MCF 10A (cell line): ENCODE measurements at regions not wholly inside any gene's neighbourhood (a gene's known extent, or its start where the extent isn't known, plus 50 kb on each side); places are given as distances from the start of the nearest gene placed in this dataset.
"Not testable (repeated sequence)": the region's sequence is repeated elsewhere in the genome, so short reads cannot be mapped to it uniquely, and the experiment has no call there.

Source experiments
- BruUV-seq: library from RNA; stranded (reverse); fragments of 400-500 nt; replicated peaks from 2 replicates; lab custom pipeline; 2021; lab: Mats Ljungman, UMichigan
- CTCF ChIA-PET: fragments of 300-600 bp; sonication (Branson Sonifier 250); formaldehyde crosslinking; extraction: SDS; loops from one replicate; lab custom pipeline; 2021; ENCODE audit warnings: antibody characterized with exemption, inconsistent platforms; lab: Yijun Ruan, JAX
- POLR2A ChIA-PET: fragments of 300-600, 350-650 bp; sonication (Branson Sonifier 250); formaldehyde crosslinking; extraction: SDS; loops from one replicate; lab custom pipeline; 2020; ENCODE audit warnings: antibody characterized with exemption, inconsistent platforms; lab: Yijun Ruan, JAX
- DNase-seq: peaks from one replicate; pipeline ENCODE4 v3.0.0-alpha.2; 2018; ENCODE audit not compliant: unreplicated experiment
- H3K27ac Mint-ChIP-seq: one replicate; pipeline ENCODE4 v1.8.0; 2022; ENCODE audit warnings: mild to moderate bottlenecking, low read depth, mixed read lengths; ENCODE audit not compliant: unreplicated experiment
- H3K27me3 Mint-ChIP-seq: one replicate; pipeline ENCODE4 v1.8.0; 2022; ENCODE audit warnings: mixed read lengths; ENCODE audit not compliant: insufficient read depth, unreplicated experiment
- H3K36me3 Mint-ChIP-seq: one replicate; pipeline ENCODE4 v1.8.0; 2022; ENCODE audit warnings: mild to moderate bottlenecking, moderate library complexity, mixed read lengths; ENCODE audit not compliant: insufficient read depth, unreplicated experiment
- H3K4me1 Mint-ChIP-seq: one replicate; pipeline ENCODE4 v1.8.0; 2022; ENCODE audit warnings: mixed read lengths; ENCODE audit not compliant: insufficient read depth, unreplicated experiment
- H3K4me3 Mint-ChIP-seq: one replicate; pipeline ENCODE4 v1.8.0; 2022; ENCODE audit warnings: mild to moderate bottlenecking, moderate library complexity, mixed read lengths; ENCODE audit not compliant: unreplicated experiment
- H3K9me3 Mint-ChIP-seq: one replicate; pipeline ENCODE4 v1.8.0; 2022; ENCODE audit warnings: mixed read lengths; ENCODE audit not compliant: unreplicated experiment
- CTCF ChIP-seq: fragments of 200-600 bp; IDR thresholded peaks from one replicate; pipeline ENCODE4 v1.8.0; 2022; ENCODE audit warnings: antibody characterized with exemption, mild to moderate bottlenecking; ENCODE audit not compliant: unreplicated experiment
- intact Hi-C: fragments of 100-400 bp; cut with micrococcal nuclease; formaldehyde crosslinking; loops from 2 replicates; pipeline ENCODE4 v1.14.1; 2022

GRCh38 chr19:33866696-33867095 lies 70.0 kb downstream of the KCTD15 start:
- H3K27me3 Mint-ChIP-seq = no peaks in the 10 kb centered on the region
- ChIA-PET CTCF (interaction anchor here (0.7 to 1.2 kb wide), 2 partner anchors 18 to 79 kb away, joined by 3 read pairs; no protein-coding TSS in a partner anchor), POLR2A (interaction anchor here (0.6 kb wide), 1 partner anchor 47 kb away, joined by 3 read pairs; no protein-coding TSS in a partner anchor)
- H3K27ac Mint-ChIP-seq = no peak overlapping the region
- BruUV-seq = no TSS peak
- H3K9me3 Mint-ChIP-seq = no peaks in the 10 kb centered on the region
- intact Hi-C loops = no loop called here
- TF ChIP-seq CTCF = no peak
- no peaks in the 10 kb centered on the region for H3K36me3 Mint-ChIP-seq
- DNase-seq = no peak
- H3K4me3 Mint-ChIP-seq = no peak overlapping the region
- no peaks in the 10 kb centered on the region for H3K4me1 Mint-ChIP-seq

GRCh38 chr19:33868076-33868735 lies 71.5 kb downstream of the KCTD15 start:
- no peak for TF ChIP-seq CTCF
- Mint-ChIP-seq H3K4me3 (no peak overlapping the region), H3K27ac (no peak overlapping the region), H3K27me3 (no peaks in the 10 kb centered on the region), H3K4me1 (no peaks in the 10 kb centered on the region), H3K9me3 (no peaks in the 10 kb centered on the region), H3K36me3 (no peaks in the 10 kb centered on the region)
- no TSS peak for BruUV-seq
- CTCF ChIA-PET = interaction anchor here (0.6 to 2.8 kb wide), 16 partner anchors 9 to 1252 kb away, joined by 3 to 21 read pairs (median 4); no protein-coding TSS in a partner anchor
- POLR2A ChIA-PET = interaction anchor here (0.5 to 1.7 kb wide), 3 partner anchors 15 to 71 kb away, joined by 3 to 7 read pairs (median 4); partner anchors contain the start of gene KCTD15
- intact Hi-C loops = no loop called here
- no peak for DNase-seq

- H3K27ac Mint-ChIP-seq = no peak overlapping the region
- POLR2A ChIA-PET = interaction anchor here (1.7 kb wide), 1 partner anchor 72 kb away, joined by 7 read pairs; the partner anchor contains the start of gene KCTD15
- H3K9me3 Mint-ChIP-seq = no peaks in the 10 kb centered on the region
- no peaks in the 10 kb centered on the region for H3K27me3 Mint-ChIP-seq
- intact Hi-C loops = no loop called here
- TF ChIP-seq CTCF = no peak
- CTCF ChIA-PET = interaction anchor here (0.5 to 2.8 kb wide), 19 partner anchors 8 to 1252 kb away, joined by 3 to 21 read pairs (median 4); no protein-coding TSS in a partner anchor
- DNase-seq = peak; percentile 13
- BruUV-seq = no TSS peak
- no peak overlapping the region for H3K4me3 Mint-ChIP-seq
- no peaks in the 10 kb centered on the region for H3K4me1 Mint-ChIP-seq
- H3K36me3 Mint-ChIP-seq = no peaks in the 10 kb centered on the region
Measured at GRCh38 chr19:33868788-33869412, 72.2 kb downstream of the KCTD15 start.

- H3K27me3 Mint-ChIP-seq, POLR2A ChIA-PET: not testable (repeated sequence)
Measured at GRCh38 chr19:33870298-33870932, 73.7 kb downstream of the KCTD15 start.

More at GRCh38 chr19:33870298-33870932, 73.7 kb downstream of the KCTD15 start:
- CTCF ChIA-PET = interaction anchor here (0.6 to 2.8 kb wide), 4 partner anchors 15 to 277 kb away, joined by 3 to 21 read pairs (median 4); no protein-coding TSS in a partner anchor
- H3K4me3 Mint-ChIP-seq, H3K36me3 Mint-ChIP-seq, H3K27ac Mint-ChIP-seq, H3K9me3 Mint-ChIP-seq, H3K4me1 Mint-ChIP-seq, intact Hi-C loops, BruUV-seq, DNase-seq: not testable (repeated sequence)
